SKM-1 (cell line): ENCODE measurements at regions not wholly inside any gene's neighbourhood (a gene's known extent, or its start where the extent isn't known, plus 50 kb on each side); places are given as distances from the start of the nearest gene placed in this dataset.

Experiments used
- DNase-seq: peaks from one replicate; lab custom pipeline; 2025; ENCODE audit not compliant: unreplicated experiment; lab: John Stamatoyannopoulos, UW

DNA sequence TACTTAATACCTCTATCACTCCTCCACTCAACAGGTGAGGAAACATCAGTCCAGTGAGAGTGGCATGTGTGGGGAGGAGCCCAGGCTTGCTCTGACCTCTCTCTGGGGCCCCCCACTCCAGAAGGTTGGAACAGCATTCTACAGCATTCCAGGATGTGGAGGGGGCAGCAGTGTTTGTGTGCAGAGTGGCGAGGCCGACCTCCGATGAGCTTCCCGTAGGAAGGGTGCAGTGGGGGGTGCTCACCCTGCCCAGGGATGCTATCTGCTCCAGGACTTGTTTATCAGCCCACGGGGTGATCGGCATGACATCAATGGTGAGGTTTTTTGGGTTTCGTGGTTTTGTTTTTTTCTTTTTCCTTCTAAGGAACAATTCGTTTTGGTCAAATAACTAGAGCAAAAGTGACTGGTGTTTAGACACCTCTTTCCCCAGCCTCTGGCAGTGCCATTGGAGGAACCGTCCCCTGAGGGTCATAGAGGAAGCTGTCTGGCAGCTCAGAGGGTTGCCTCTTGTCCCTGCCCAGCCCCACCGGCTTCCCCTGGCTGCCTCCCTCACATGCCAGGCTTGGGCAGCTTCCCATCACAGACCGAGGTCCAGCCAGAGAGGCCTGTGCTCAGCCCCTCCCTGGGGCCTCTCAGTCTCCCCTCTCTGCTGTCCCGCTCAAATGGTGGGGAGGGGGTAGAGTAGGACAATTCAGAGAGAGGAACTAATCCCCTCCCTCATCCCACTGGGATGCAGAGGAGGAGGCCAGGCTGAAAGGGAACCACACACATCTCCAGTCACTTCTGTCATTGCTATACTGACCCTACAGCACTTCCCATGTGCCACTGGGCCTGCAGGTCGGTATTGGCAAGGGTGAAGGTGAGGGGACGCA lies 96.5 kb downstream of the ZFP36L2 start:
- no peak for DNase-seq

DNA sequence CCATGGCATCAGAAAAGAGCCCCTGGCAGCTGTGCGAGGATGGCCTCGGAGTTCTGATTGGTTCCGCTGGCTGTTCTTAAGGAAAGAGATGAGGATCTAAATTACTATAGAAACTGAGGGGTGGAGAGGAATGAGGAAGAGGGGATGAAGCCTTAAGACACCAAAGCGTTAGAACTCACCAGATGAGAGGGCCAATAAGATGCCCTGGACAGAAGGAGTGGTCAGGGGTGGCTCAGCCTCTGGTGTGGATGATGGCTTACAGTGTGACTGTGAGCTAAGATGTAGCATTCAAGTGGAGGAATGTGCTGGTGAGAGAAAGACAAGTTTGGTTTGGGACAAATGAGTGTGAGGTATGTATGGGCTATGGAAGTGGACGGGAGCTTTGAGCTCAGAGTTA lies 97.8 kb downstream of the ZFP36L2 start:
- DNase-seq = no peak

DNA sequence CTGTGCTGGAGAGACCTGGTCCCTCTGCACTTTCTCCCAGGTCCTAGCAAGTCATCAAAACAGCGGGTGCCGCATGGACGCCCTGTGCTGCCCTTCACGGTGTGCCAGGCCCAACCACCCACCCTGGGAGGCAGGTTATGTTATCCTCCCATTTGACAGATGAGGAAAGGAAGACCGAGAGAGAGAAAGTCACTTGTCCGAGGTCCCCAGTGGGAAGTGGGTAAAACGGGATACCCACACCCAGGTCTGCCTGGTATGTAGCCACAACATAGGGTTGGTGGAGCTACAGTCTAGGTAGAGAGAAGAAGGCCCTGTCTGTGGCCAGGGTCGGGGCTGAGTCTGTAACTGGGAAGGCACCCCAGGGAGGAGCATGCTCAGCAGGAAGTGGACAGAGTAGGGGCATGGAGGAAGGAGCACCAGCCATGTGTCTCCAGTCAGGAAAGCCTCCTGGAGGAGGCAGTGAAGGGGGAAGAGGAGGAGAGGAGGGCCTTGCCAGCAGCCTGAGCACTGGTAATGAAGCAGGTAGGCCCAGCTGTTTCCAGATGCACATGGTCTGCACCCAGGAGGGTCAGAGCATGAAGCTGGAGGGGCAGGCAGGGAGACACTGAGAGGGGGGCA lies 98.4 kb downstream of the ZFP36L2 start:
- no peak for DNase-seq

DNA sequence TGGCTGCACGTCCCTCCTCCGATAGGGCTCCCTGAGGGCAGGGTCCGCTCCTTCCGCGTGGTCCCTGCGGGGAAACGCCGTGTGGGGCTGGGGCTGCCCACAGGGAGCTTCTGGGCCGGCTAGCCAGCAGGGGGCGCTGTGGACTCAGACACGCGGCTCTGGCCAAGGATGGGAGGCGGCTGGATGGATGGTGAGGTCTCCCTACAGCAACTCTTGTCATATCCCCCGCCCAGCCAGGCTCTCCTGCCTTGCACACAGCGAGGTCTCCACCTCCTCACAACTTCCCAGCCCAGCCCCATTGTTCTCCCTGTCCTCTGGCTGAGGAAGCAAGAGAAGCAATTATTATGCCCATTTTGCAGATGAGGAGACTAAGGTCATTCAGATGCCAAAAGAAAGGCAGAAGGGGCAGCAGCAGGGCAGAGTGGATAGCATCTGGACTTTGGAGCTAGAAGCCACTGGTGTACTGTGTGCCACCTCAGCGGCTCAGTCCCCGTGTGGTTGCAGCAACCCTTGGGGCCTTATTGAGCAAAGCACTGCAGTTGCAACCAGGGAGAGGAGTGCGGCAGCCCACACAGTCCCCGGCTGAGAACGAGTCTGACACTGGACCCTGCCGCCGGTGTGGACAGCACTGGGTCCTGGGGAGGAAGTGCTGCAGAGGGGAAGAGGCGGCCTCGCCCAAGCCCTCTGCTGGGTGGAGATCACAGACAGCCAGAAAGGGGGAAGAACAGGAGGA lies 99.0 kb downstream of the ZFP36L2 start:
- peak; percentile 75 for DNase-seq

DNA sequence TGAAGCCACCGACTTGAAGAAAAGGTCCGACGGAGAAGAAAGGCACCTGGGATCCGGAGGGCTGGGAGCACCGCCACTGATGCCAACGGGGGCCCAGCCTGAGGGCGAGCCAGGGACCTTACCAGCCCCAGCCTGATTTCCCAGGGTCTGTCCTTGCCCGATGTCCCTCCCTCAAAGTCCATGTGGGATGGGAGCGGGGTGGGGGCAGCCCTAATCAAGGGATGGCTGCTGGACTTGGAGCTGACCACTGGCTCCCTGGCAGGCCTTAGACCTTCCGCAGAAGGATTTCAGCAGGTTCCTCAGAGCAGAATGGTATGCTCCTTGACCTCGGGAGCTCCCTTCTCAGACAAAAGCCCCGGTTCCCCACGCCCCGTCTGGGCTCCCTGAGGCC lies 99.6 kb downstream of the ZFP36L2 start:
- no peak for DNase-seq

DNA sequence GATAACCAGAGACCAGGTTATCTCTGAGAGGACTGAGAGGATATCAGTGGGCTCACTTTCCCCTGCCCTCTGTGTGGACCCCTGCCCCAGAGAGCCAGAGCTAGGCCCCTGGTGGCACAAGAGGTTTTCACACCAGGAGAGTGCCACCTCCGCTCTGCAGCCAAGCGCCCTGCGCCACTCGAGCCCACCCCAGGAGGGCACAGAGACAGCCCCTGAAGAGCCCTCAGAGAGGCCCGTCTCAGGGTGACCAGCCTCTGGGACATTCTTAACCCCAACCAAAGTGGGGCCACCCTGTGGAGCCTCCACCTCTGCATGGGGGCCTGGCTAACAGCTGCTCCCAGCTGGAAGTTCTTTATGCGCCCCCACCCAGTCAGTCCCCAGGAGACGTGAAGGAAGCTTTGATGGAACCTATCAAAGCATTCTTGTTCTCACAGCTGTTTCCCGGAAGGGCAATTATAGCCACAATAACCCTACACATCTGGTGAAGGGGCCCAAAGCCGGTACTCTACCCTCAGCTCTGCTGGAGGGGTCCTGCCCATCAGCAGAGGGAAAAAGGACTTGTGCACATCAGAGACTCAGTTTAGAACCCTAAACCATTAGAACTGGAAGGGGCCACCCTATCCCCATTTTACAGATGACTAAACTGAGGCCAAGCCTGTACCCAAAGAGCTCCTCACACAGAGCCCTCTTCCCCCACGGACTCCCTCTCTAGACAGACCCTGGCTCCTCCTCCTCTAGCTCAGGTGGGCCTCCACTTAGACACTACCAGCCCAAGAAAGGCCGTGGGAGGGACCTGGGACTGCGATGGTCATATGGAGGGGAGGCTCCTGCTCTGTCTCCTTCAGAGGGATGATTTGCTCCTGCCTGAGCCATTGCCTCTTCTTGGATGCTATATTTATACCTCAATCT lies 101.1 kb downstream of the ZFP36L2 start:
- no peak for DNase-seq

DNA sequence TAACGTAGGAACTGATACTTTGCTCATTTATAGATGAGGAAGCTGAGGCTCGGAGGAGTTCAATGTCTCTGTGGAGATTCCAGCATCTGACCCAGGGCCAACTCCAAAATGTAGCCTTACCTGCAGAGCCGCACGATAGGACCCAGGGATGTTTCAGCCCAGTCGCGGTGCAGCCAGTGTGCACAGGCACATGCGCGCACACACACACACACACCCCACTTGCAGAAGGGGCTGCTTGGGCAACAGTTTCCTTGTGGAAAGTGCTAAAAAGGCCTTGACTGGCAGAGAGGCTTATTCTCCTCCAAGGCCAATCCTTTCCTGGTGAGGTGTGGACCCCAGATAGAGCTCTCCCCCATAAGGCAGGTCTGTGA lies 101.7 kb downstream of the ZFP36L2 start:
- DNase-seq = no peak

DNA sequence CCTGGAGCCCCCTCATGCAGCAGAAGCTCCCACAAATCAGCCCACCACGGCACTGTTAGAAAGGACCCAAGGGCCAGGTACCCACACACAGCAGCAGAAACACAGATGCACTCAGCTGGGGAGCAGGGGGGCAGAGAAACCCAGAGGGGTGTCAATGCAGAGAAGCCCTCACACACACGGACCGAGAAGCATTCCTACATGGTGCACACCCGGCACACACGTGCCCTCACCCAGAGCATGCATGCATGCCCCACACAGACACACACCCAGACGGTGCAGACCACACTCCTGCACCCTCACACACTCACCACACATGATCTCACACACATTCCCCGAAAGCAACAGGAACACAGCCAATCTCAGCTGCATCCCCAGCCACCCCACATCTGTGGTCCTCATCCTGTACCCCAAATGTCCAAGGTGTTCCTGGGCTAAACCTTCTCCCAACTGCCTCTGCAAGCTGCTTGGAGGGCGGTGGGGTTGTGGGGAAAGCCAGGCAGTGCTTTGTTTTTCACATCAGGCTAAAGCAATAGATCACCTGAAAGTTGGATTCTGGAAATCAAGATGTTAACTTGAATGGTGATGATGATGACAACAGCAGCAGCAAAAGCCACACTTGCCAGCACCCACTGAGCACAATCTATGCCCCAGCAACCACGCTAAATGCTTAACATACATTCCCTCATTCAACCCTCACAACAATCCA lies 102.3 kb downstream of the ZFP36L2 start:
- DNase-seq = no peak

DNA sequence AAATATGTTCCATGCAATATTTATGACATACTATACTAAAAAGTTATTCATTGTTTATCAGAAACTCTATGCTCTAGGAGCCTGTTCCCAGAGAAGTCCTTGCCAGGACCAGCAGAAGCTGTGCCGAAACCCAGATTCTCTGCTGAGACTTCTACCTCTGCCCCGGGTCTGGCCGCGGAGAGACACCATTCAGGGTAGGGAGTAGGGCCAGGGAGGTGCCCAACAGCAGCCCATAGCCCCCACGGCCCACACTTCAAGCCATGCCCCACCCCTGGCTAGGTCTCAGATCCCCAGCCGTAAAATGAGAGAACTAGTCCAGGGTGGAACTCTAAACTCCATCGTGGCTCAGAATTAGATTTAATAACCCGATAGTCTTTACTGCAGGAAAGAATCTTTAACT lies 102.9 kb downstream of the ZFP36L2 start:
- DNase-seq = no peak

DNA sequence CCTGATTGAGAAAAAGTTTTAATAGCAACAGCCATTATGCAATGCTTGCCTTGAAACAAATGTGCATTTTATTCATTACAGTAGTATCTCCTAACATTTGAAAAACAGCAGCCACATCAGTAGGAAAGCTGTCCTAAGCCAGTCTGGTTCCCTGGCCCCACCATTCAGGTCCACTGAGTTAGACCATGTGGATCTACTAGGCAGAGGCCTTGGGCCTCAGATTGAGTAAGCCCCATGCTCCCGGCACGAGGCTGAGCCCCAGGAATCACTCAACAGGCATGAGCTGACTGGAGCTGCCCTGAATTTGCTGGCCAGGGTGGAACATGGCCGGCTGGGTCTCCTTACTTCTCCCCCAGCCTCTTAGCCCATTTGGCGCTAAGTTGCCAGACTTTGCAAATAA lies 103.4 kb downstream of the ZFP36L2 start:
- no peak for DNase-seq

DNA sequence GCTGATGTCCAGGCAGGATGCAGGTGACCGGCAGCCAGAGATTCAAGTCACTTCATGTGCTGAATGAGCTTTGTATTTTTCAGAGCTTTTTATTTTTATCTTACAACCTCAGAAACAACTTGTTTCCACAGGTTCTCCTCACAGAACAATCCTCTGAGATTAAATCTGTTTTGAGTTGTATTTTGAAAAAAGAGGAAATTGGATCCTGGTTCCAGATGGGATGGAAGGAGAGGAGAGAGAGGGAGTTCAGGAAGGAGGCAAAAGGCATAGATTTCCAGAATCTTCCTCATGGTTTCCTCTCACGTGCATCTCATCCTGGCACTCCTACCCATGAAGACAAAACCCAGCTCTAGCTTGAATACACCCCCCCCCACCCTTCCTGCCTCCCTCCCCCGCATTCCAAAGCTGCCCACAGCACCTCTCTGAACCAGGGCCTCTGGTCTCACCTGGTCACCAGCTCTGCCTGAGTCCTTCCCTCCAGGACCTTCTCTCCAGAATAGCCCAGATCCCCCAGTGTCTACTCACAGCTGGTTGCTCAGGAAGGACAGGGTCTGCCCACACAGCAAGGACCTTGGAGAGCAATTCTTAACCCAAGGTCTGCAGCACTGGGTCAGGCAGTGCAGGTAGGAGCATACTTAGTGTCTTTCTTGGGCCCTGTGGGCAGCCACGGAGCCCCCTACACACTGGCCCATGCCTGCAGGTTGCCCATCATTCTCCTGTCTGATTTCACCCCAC lies 104.7 kb downstream of the ZFP36L2 start:
- no peak for DNase-seq

DNA sequence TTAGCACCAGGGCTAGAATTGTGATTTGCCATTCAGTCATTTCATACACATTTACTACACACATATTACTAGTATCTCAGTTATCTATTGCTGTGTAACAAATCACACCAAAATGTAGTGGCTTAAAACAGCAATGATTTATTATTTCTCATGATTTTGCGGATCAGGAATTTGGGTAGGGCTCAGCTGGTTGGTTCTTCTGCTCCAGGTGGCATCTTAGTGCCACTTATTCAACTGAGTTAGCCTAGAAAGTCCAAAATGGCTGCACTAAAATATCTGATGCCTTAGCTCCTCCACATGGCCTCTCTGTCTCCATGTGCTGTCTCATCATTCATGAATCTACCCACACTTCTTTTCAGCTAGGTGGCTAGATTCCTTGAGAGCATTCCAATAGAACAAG lies 107.1 kb downstream of the ZFP36L2 start:
- no peak for DNase-seq

DNA sequence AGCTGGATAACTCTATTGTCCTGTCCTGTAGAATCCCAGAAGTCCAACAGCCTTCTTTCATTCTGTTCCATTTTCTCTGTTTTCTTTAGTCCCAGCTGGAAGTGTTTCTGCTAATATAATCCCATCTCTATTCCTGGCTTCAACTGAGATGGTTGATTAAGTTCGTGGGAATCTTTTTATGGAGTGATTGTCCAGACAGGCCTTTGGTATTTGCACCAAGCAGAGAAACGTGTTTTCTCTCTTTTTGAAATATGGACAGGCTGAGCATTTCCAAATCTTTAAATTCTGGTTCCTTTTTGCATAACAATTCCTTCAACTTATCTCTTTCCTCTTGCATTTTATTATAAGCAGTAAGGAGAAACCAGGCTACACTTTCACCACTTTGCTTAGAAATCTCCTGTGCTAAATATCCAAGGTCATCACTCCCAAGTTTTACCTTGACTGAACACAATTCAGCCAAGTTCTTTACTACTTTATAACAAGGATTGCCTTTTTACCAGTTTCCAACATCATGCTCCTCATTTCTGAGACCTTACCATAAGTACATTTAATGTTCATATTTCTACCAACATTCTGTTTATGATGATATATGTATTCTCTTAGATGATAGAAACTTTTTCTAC lies 108.8 kb downstream of the ZFP36L2 start:
- DNase-seq = no peak

DNA sequence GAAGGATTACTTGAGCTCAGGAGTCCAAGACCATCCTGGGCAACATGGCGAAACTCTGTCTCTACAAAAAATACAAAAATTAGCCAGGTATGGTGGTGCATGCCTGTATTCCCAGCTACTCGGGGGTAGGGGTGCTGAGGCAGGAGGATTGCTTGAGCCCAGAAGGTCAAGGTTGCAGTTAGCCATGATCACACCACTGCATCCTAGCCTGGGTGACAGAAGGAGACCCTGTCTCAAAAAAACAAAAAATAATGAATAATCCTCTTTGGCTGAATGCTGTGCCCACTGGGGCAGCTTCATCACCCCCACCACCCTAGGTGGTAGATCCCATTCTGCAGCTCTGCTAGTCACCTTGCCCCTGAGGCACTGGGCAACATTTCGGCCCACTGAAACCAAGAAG lies 109.4 kb downstream of the ZFP36L2 start:
- DNase-seq = no peak

DNA sequence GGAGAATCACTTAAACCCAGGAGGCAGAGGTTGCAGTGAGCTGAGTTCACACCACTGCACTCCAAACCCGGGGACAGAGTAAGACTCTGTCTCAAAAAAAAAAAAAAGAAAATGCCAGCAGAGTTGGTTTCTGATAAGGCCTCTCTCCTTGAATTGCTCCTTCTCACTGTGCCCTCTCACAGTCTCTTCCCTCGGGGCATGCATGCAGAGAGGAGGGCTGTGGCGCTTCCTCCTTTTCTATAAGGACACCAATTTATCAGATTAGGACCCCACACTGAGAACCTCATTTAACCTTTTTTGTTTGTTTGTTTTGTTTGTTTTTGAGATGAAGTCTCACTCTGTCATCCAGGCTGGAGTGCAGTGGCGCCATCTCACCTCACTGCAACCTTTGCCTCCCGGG lies 110.5 kb downstream of the ZFP36L2 start:
- DNase-seq = no peak

DNA sequence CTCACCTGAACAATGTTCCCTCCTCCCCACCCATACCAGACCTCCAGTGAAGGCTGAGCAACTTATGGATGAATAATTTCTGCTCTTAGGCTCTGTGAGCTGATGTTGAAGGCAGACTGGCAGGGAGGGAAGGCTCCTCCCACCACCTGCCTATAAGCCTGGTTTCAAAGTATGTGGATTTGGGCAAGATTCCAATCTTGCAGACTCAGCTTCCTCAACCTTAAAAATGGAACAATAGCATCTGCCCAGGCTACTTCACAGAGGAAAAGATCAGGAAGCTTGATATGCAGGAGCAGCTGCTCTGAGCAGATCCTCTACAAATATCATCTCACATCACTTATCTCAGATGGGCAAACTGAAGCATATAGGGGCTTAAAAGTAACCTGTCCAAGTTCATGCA lies 112.2 kb downstream of the ZFP36L2 start:
- no peak for DNase-seq

DNA sequence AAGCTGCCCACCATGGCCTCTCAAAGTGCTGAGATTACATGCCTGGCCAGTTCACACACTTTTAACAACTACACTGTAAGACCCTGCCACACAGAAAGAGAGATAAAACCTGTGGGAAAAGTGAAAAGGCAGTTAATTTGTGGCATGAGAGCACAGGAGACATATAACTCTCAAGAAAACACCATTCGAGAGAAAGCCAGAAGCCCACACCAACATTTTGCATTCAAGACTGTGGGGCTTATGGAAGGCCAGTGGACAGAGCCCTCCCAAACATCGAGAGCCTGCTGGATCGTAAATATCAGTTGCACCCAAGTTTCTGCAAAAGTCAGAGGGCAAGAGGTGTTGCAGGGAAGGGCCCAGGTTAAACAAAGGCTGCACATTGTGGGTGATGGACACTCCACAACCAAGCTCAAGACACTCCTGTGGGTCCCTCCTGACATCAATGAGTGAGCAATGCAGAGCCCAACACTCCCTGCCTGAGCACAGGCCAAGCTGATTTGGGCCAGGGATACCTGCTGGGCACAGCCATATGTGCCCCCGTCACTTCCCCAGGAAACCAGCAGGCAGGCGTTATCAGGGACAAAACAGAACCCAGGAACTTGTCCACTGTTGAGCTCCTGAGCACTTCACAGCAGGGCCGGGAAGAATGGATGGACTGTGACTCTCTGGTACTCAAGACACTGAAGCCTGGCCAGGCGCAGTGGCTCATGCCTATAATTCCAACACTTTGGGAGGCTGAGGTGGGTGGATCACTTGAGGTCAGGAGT lies 114.4 kb downstream of the ZFP36L2 start:
- no peak for DNase-seq

DNA sequence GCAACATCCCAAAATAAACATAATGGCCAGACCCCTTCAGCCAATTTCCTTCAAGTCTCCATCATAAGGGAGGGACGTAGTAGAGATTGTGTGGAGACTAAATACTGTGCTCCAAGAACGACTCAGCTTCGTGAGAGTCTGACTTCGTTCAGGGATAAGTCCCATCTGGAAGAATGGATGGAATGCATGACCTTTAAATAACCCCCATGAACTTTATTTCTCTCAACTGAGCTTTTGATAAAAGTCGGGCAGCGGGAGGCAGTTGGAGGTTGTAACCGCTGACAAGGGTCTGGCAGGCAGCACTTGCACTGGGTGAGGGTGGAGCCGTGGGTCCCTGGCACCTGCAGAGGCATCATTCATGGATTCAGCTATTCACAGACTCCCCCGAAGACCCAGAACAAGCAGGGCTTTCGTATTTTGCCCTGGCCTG lies 115.9 kb downstream of the ZFP36L2 start:
- no peak for DNase-seq
